NCI-H146 treated with DMSO at 0.1 percent for 48 hours (cell line): ENCODE measurements at regions not wholly inside any gene's neighbourhood (a gene's known extent, or its start where the extent isn't known, plus 50 kb on each side); places are given as distances from the start of the nearest gene placed in this dataset.
"Not testable (repeated sequence)": the region's sequence is repeated elsewhere in the genome, so short reads cannot be mapped to it uniquely, and the experiment has no call there.

Experiments used
- DNase-seq: peaks from one replicate; lab custom pipeline; 2025; ENCODE audit not compliant: unreplicated experiment; lab: John Stamatoyannopoulos, UW

GRCh38 chr2:239834143-239834542 is 191.0 kb downstream of the NDUFA10 start:
- DNase-seq, result no peak

- no peak for DNase-seq
Measured at GRCh38 chr2:239833269-239834109, 191.7 kb downstream of the NDUFA10 start.

- no peak for DNase-seq
Measured at GRCh38 chr2:239832490-239833268, 192.5 kb downstream of the NDUFA10 start.

GRCh38 chr2:239831861-239832489 is 193.2 kb downstream of the NDUFA10 start:
- DNase-seq, result no peak

GRCh38 chr2:239831001-239831731 is 194.0 kb downstream of the NDUFA10 start:
- DNase-seq, result no peak

GRCh38 chr2:239830121-239831000 is 194.8 kb downstream of the NDUFA10 start:
- no peak for DNase-seq

- DNase-seq, result no peak
Measured at GRCh38 chr2:239829326-239829725, 195.8 kb downstream of the NDUFA10 start.

GRCh38 chr2:239828973-239829275 is 196.2 kb downstream of the NDUFA10 start:
- DNase-seq, result not testable (repeated sequence)

- DNase-seq, result no peak
Measured at GRCh38 chr2:239828192-239828972, 196.8 kb downstream of the NDUFA10 start.

GRCh38 chr2:239827523-239827890 is 197.6 kb downstream of the NDUFA10 start:
- DNase-seq, result no peak

- no peak for DNase-seq
Measured at GRCh38 chr2:239826786-239827522, 198.2 kb downstream of the NDUFA10 start.

GRCh38 chr2:239826376-239826775 is 198.8 kb downstream of the NDUFA10 start:
- DNase-seq, result no peak

- no peak for DNase-seq
Measured at GRCh38 chr2:239825705-239825979, 199.5 kb downstream of the NDUFA10 start.

- no peak for DNase-seq
Measured at GRCh38 chr2:239824866-239825704, 200.1 kb downstream of the NDUFA10 start.

- peak; percentile 3 for DNase-seq
Measured at GRCh38 chr2:239824046-239824694, 201.0 kb downstream of the NDUFA10 start.

GRCh38 chr2:239822146-239822831 is 202.9 kb downstream of the NDUFA10 start:
- no peak for DNase-seq

- DNase-seq, result no peak
Measured at GRCh38 chr2:239821694-239822075, 203.5 kb downstream of the NDUFA10 start.
